Tibial nerve (tissue), 4 donors: ENCODE measurements at regions not wholly inside any gene's neighbourhood (a gene's known extent, or its start where the extent isn't known, plus 50 kb on each side); places are given as distances from the start of the nearest gene placed in this dataset.

Experiments
- DNase-seq, 2 donors: peaks; one replicate each; pipeline ENCODE4 v3.0.0-alpha.2; 2019; ENCODE audit warnings: low spot score in 2 of 2
- H3K27ac ChIP-seq, 4 donors: fragments of 200-600 bp; sonication (generic) in 3 of 4; one replicate each; pipeline ENCODE4 v1.5.1; 2017 to 2019; ENCODE audit warnings: mild to moderate bottlenecking in 1 of 4
- H3K27me3 ChIP-seq, 2 donors: fragments of 200-600 bp; sonication (generic) in 1 of 2; one replicate each; pipeline versions ENCODE4 v1.5.1 to v1.6.0; 2017 to 2019
- H3K36me3 ChIP-seq, 3 donors: fragments of 200-600 bp; sonication (generic); one replicate each; pipeline ENCODE4 v1.5.1; 2018 to 2019
- H3K4me1 ChIP-seq, 4 donors: fragments of 200-600 bp; sonication (generic) in 3 of 4; one replicate each; pipeline ENCODE4 v1.5.1; 2017 to 2019
- H3K4me3 ChIP-seq, 4 donors: fragments of 200-600 bp; sonication (generic) in 3 of 4; one replicate each; pipeline ENCODE4 v1.5.1; 2017 to 2019; ENCODE audit warnings: mild to moderate bottlenecking in 1 of 4, moderate library complexity in 1 of 4
- H3K9me3 ChIP-seq, 4 donors: fragments of 200-600 bp; sonication (generic) in 3 of 4; one replicate each; pipeline ENCODE4 v1.5.1; 2017 to 2019
- EP300 ChIP-seq, 2 donors: sonication (generic); formaldehyde crosslinking; IDR thresholded peaks; one replicate each; pipeline ENCODE4 v1.6.1; 2017; ENCODE audit warnings: antibody characterized with exemption in 2 of 2, mild to moderate bottlenecking in 1 of 2
- POLR2A ChIP-seq, 2 donors: fragments of 450-650 bp; IDR thresholded peaks; one replicate each; pipeline ENCODE4 v1.6.1; 2017; ENCODE audit warnings: antibody characterized with exemption in 2 of 2, mild to moderate bottlenecking in 2 of 2, moderate library complexity in 2 of 2
- whole genome bisulfite sequencing, 2 donors: methylation state at CpG; one replicate each; pipeline ENCODE4 v1.1.5; 2018; 5-methylcytosine and 5-hydroxymethylcytosine counted together
- TF ChIP-seq, protein P1 (sequence below), 5 experiments: fragments of 200-600 bp in 3 of 5; fragments of 450-650 bp in 2 of 5; sonication (generic) in 3 of 5; IDR thresholded peaks; one replicate each; pipeline ENCODE4 v1.5.1; 2016 to 2019; ENCODE audit warnings: antibody characterized with exemption in 5 of 5, mild to moderate bottlenecking in 3 of 5, moderate library complexity in 2 of 5

DNA sequence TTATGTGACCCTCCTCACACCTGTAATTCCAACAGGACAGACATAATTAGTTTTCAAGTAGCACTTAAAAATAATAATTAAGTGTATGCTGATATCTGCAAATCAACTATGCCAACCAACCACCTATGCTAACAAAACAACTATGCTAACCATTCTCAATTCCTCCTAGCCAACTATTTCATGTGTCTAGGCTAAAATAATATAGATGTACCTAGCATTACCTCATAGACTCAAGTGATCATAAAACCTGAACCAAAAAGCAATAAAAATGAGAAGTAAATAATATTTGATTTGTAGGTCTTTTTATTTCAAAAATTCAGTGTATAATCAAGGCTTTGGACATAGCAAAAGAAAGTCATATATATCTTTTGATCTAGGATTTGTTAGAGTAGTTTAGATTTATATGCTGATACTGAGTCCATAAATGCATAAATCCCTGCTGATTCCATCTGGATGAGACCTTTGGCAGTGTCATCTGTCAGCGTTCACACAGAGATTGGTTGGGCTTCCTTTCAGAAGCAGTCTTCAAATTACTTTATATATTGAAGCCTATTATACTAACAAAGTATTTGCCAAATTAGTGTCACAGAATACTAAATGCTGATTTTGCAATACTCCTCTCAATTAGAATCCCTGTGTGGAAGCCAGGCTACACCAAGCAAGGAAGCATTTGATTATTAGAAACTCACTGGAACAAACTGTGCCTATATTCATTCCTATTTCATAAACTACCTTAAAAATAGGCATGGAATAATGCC is 101.4 kb upstream of the PPM1H start:
- TF ChIP-seq POLR2A (IDR thresholded peaks at IDR 0.05) (no peak), EP300 (IDR thresholded peaks at IDR 0.05) (no peak)
- TF ChIP-seq, protein P1, sequence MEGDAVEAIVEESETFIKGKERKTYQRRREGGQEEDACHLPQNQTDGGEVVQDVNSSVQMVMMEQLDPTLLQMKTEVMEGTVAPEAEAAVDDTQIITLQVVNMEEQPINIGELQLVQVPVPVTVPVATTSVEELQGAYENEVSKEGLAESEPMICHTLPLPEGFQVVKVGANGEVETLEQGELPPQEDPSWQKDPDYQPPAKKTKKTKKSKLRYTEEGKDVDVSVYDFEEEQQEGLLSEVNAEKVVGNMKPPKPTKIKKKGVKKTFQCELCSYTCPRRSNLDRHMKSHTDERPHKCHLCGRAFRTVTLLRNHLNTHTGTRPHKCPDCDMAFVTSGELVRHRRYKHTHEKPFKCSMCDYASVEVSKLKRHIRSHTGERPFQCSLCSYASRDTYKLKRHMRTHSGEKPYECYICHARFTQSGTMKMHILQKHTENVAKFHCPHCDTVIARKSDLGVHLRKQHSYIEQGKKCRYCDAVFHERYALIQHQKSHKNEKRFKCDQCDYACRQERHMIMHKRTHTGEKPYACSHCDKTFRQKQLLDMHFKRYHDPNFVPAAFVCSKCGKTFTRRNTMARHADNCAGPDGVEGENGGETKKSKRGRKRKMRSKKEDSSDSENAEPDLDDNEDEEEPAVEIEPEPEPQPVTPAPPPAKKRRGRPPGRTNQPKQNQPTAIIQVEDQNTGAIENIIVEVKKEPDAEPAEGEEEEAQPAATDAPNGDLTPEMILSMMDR (IDR thresholded peaks at IDR 0.05), result no peak
- Histone ChIP-seq H3K27ac (no peak overlapping the region), H3K4me3 (no peak overlapping the region), H3K9me3 (no peaks in the 10 kb centered on the region), H3K4me1 (no peaks in the 10 kb centered on the region), H3K27me3 (no peaks in the 10 kb centered on the region), H3K36me3 (no peaks in the 10 kb centered on the region)
- 59 to 67% methylated on average over 1 of the region's 1 CpG for WGBS, 2 donors
- no peak for DNase-seq

DNA sequence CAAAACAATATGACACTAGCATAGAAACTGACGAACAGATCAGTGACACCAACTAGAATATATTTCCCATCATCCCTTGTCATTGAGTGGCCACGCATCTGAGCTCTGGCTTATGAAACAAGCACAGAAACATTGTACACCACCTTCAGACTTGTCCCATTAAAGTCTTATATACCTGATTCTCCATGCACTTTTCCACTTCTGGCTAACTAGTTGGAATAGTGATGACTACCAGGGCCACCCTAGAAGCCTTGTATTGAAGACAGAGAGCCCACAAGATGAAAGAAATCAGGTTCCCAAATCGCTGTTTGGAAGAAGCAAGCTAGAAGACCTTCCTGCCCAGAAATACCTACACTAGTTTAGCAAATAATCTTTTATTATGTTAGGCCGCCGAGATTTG is 99.7 kb upstream of the PPM1H start:
- 91 to 93% methylated on average over 5 of the region's 5 CpGs for WGBS, 2 donors
- no peak overlapping the region for H3K4me3 ChIP-seq
- TF ChIP-seq POLR2A (IDR thresholded peaks at IDR 0.05), result no peak
- no peaks in the 10 kb centered on the region for H3K4me1 ChIP-seq
- no peaks in the 10 kb centered on the region for H3K27me3 ChIP-seq
- no peak overlapping the region for H3K27ac ChIP-seq
- DNase-seq, result no peak
- no peaks in the 10 kb centered on the region for H3K9me3 ChIP-seq
- H3K36me3 ChIP-seq, result no peaks in the 10 kb centered on the region

DNA sequence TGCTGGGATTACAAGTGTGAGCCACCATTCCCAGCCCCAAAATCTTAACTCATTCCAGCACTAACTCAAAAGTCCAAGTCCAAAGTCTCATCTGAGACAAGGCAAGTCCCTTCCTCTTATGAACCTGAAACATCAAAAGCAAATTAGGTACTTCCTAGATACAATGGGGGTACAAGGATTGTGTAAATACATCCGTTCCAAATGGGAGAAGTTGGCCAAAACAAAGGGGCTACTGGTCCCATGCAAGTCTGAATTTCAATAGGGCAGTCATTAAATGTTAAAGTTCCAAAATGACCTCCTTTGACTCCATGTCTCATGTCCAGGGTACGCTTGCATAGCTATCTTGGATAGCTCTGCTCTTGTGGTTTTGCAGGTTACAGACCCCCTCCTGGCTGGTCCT is 94.7 kb upstream of the PPM1H start:
- WGBS, 2 donors, result 86 to 95% methylated on average over 2 of the region's 2 CpGs
- TF ChIP-seq EP300 (IDR thresholded peaks at IDR 0.05) (no peak), POLR2A (IDR thresholded peaks at IDR 0.05) (no peak)
- TF ChIP-seq, protein P1 (IDR thresholded peaks at IDR 0.05), result no peak
- no peak overlapping the region for H3K4me3 ChIP-seq
- no peaks in the 10 kb centered on the region for H3K27me3 ChIP-seq
- no peak for DNase-seq
- H3K36me3 ChIP-seq, result no peaks in the 10 kb centered on the region
- no peaks in the 10 kb centered on the region for H3K4me1 ChIP-seq
- H3K9me3 ChIP-seq, result no peaks in the 10 kb centered on the region
- H3K27ac ChIP-seq, result no peak overlapping the region

DNA sequence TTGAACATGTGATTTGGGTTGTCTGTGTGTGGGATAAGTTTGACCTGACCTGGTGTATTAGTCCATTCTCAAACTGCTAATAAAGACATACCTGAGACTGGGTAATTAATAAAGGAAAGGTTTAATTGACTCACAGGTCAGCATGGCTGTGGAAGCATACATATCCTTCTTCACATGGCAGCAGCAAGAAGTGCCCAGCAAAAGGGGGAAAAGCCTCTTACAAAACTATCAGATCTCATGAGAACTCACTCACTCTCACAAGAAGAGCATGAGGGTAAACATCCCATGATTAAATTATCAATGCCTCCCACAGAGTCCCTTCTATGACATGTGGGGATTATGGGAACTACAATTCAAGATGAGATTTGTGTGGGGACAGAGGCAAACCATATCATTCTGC is 94.0 kb upstream of the PPM1H start:
- Histone ChIP-seq H3K27ac (no peak overlapping the region), H3K4me1 (no peaks in the 10 kb centered on the region), H3K36me3 (no peaks in the 10 kb centered on the region), H3K9me3 (no peaks in the 10 kb centered on the region), H3K27me3 (no peaks in the 10 kb centered on the region), H3K4me3 (no peak overlapping the region)
- no peak for DNase-seq
- TF ChIP-seq EP300 (IDR thresholded peaks at IDR 0.05) (no peak), POLR2A (IDR thresholded peaks at IDR 0.05) (no peak)
- TF ChIP-seq, protein P1 (IDR thresholded peaks at IDR 0.05), result no peak

DNA sequence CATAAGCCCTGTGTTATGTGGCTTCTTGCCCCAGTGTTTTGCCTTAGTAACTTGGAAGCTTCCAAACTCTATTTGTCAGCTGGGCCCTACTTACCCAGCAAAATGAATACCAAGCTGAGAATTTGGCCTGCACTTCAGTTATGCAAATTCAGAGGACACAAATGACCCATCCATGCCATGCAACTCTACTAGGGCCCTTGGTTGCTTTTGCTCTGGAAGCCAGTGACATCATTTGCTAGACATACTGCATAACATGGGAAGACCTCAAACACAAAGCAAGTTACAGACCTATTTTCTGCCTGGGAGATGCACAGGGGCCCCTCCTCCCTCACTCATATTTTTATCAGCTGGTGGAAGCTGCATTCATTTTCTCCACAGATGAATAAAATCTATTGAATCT is 90.2 kb upstream of the PPM1H start:
- TF ChIP-seq POLR2A (IDR thresholded peaks at IDR 0.05) (no peak), EP300 (IDR thresholded peaks at IDR 0.05) (no peak)
- TF ChIP-seq, protein P1 (IDR thresholded peaks at IDR 0.05), result no peak
- Histone ChIP-seq H3K9me3 (no peaks in the 10 kb centered on the region), H3K27me3 (no peaks in the 10 kb centered on the region), H3K36me3 (no peaks in the 10 kb centered on the region), H3K27ac (no peak overlapping the region), H3K4me1 (no peaks in the 10 kb centered on the region), H3K4me3 (no peak overlapping the region)
- no peak for DNase-seq

DNA sequence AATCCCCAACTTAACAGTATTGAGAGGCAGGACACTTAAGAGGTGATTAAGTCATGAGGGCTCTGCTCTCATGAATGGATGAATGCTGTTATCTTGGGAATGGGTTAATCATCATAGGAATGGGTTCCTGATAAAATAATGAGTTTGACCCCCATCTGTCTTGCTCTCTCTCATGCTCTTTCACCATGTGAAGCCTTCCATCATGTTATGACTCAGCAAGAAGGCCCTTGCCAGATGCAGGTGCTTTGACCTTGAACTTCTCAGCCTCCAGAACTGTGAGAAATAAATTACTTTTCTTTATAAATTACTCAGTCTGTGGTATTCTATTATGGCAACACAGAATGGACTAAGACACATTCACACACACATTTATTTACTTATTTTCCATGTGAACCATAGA is 89.0 kb upstream of the PPM1H start:
- no peaks in the 10 kb centered on the region for H3K36me3 ChIP-seq
- DNase-seq, result no peak
- H3K4me3 ChIP-seq, result no peak overlapping the region
- H3K9me3 ChIP-seq, result no peaks in the 10 kb centered on the region
- no peaks in the 10 kb centered on the region for H3K4me1 ChIP-seq
- TF ChIP-seq POLR2A (IDR thresholded peaks at IDR 0.05) (no peak), EP300 (IDR thresholded peaks at IDR 0.05) (no peak)
- TF ChIP-seq, protein P1 (IDR thresholded peaks at IDR 0.05), result no peak
- no peaks in the 10 kb centered on the region for H3K27me3 ChIP-seq
- no peak overlapping the region for H3K27ac ChIP-seq
